ENCODE measurements at regions not wholly inside any gene's neighbourhood (a gene's known extent, or its start where the extent isn't known, plus 50 kb on each side); places are given as distances from the start of the nearest gene placed in this dataset.

DNA sequence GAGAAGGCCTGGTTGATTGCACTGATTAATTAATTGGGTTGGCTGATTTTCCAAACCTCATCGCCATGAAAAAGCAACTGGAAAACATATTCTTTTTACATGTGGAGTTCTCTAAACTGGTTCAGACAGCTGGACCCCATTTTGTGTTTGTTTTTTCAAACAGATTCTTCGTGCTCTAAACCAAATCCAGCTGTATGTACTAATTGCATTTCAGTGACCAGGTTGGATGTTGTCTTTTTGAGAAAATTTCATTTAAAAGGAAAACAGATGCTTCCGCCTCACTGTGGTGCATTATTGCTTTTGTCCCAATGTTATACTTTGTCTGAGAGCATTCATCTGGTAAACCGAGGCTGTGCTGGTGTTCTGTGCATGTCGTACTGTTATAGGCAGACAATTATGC is 67.8 kb upstream of the LNX1 start:
- in situ Hi-C loops (cut with HindIII; ENCODE audit: low pct_ligation_motif_present, low sequenced_read_pairs), result no loop called here
- no peaks in the 10 kb centered on the region for H3K27me3 ChIP-seq (replicated peaks)
- DNase-seq, result no peak
- H3K27ac ChIP-seq, result no peak overlapping the region
- H3K36me3 ChIP-seq (replicated peaks), result no peaks in the 10 kb centered on the region
- TF ChIP-seq, protein P1, sequence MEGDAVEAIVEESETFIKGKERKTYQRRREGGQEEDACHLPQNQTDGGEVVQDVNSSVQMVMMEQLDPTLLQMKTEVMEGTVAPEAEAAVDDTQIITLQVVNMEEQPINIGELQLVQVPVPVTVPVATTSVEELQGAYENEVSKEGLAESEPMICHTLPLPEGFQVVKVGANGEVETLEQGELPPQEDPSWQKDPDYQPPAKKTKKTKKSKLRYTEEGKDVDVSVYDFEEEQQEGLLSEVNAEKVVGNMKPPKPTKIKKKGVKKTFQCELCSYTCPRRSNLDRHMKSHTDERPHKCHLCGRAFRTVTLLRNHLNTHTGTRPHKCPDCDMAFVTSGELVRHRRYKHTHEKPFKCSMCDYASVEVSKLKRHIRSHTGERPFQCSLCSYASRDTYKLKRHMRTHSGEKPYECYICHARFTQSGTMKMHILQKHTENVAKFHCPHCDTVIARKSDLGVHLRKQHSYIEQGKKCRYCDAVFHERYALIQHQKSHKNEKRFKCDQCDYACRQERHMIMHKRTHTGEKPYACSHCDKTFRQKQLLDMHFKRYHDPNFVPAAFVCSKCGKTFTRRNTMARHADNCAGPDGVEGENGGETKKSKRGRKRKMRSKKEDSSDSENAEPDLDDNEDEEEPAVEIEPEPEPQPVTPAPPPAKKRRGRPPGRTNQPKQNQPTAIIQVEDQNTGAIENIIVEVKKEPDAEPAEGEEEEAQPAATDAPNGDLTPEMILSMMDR (IDR thresholded peaks at IDR 0.05; ENCODE audit: low read depth, low read length, missing control alignments), result no peak
- no peak overlapping the region for H3K4me3 ChIP-seq (ENCODE audit: low read depth, low read length)

GRCh38 chr4:53658029-53658428 is 66.7 kb upstream of the LNX1 start:
- Histone ChIP-seq H3K4me3 (ENCODE audit: low read depth, low read length) (no peak overlapping the region), H3K27ac (no peak overlapping the region), H3K36me3 (replicated peaks) (no peaks in the 10 kb centered on the region), H3K27me3 (replicated peaks) (no peaks in the 10 kb centered on the region)
- in situ Hi-C loops (cut with HindIII; ENCODE audit: low pct_ligation_motif_present, low sequenced_read_pairs), result no loop called here
- no peak for DNase-seq
- TF ChIP-seq, protein P1 (IDR thresholded peaks at IDR 0.05; ENCODE audit: low read depth, low read length, missing control alignments), result no peak

DNA sequence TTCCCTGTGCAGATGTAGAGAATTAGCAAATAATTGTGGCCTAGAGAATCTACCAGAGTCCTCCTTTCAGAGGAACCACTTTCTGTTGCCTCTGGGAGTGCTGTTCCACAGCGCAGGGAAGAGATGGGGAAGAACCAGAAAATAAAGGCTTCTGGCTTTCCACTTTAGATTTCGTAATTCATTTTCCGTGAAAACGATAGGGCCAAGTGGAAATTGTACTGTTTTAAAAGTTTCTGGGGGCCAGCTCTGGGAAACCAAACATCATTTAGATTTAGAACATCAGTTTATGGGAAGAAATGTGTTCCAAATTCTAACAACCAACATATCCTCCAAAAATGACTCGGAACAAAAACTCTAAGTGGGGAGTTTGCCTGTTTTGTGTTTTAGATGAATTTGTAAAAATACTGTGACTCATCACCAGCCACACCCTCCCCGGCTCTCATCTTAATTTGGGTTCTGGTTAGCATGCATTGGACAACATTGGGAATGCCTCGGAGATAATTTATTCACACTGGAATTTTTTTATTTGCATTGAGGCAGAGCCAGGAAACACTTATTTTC is 65.2 kb upstream of the LNX1 start:
- TF ChIP-seq, protein P1 (IDR thresholded peaks at IDR 0.05; ENCODE audit: low read depth, low read length, missing control alignments), result peak; percentile 74
- Histone ChIP-seq H3K27ac (no peak overlapping the region), H3K4me3 (ENCODE audit: low read depth, low read length) (no peak overlapping the region), H3K27me3 (replicated peaks) (no peaks in the 10 kb centered on the region), H3K36me3 (replicated peaks) (no peaks in the 10 kb centered on the region)
- no peak for DNase-seq
- in situ Hi-C loops (cut with HindIII; ENCODE audit: low pct_ligation_motif_present, low sequenced_read_pairs), result no loop called here

DNA sequence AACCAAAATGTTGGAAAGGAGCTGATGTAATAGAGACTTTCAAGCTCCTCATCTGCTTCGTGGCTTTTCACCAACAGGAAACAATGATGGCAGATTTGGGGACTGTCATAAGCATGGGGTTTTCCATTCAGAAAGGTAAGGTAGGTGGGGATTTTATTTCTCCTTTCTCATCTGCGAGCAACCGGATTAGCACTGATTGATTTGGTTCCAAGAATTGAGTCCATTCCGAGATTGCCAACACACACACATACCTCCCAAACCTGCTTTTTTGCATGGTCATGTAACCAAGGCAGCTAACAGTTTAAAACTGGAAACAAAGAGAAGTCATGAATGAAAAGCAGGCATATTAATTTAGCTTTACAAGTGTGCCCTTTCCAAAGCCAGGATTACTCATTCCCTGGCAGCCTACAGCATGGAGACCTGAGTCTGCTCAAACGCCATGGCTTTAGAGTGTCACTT is 63.0 kb upstream of the LNX1 start:
- no peak overlapping the region for H3K4me3 ChIP-seq (ENCODE audit: low read depth, low read length)
- no peak overlapping the region for H3K27ac ChIP-seq
- H3K36me3 ChIP-seq (replicated peaks), result no peaks in the 10 kb centered on the region
- in situ Hi-C loops (cut with HindIII; ENCODE audit: low pct_ligation_motif_present, low sequenced_read_pairs), result no loop called here
- no peaks in the 10 kb centered on the region for H3K27me3 ChIP-seq (replicated peaks)
- TF ChIP-seq, protein P1 (IDR thresholded peaks at IDR 0.05; ENCODE audit: low read depth, low read length, missing control alignments), result no peak
- DNase-seq, result no peak

- no peak overlapping the region for H3K4me3 ChIP-seq (ENCODE audit: low read depth, low read length)
- in situ Hi-C loops (cut with HindIII; ENCODE audit: low pct_ligation_motif_present, low sequenced_read_pairs), result no loop called here
- no peak overlapping the region for H3K27ac ChIP-seq
- TF ChIP-seq, protein P1 (IDR thresholded peaks at IDR 0.05; ENCODE audit: low read depth, low read length, missing control alignments), result peak; percentile 31
- no peaks in the 10 kb centered on the region for H3K27me3 ChIP-seq (replicated peaks)
- DNase-seq, result peak; percentile 2
- no peaks in the 10 kb centered on the region for H3K36me3 ChIP-seq (replicated peaks)
These were observed 62.3 kb upstream of the LNX1 start for GRCh38 chr4:53653484-53654053.

Data from brain microvascular endothelial cell (primary cell).